Skeletal muscle tissue (tissue), 3 donors: ENCODE measurements at regions not wholly inside any gene's neighbourhood (a gene's known extent, or its start where the extent isn't known, plus 50 kb on each side); places are given as distances from the start of the nearest gene placed in this dataset.

ENCODE experiments used
- H3K27ac ChIP-seq: one replicate; pipeline ENCODE4 v1.7.0; 2013; ENCODE audit warnings: mild to moderate bottlenecking, low read depth, low read length, inconsistent platforms
- H3K27me3 ChIP-seq, 3 donors: one replicate each; pipeline ENCODE4 v1.7.0; 2013; ENCODE audit warnings: low read length in 3 of 3; ENCODE audit not compliant: control insufficient read depth in 3 of 3, insufficient read depth in 3 of 3
- H3K36me3 ChIP-seq, 3 donors: one replicate each; pipeline ENCODE4 v1.7.0; 2013; ENCODE audit warnings: low read length in 3 of 3; ENCODE audit not compliant: control insufficient read depth in 3 of 3, insufficient read depth in 3 of 3
- H3K4me1 ChIP-seq, 3 donors: one replicate each; pipeline ENCODE4 v1.7.0; 2013; ENCODE audit warnings: low read length in 3 of 3, mild to moderate bottlenecking in 3 of 3; ENCODE audit not compliant: control insufficient read depth in 3 of 3, insufficient read depth in 3 of 3
- H3K4me3 ChIP-seq, 3 donors: one replicate each; pipeline ENCODE4 v1.7.0; 2013; ENCODE audit warnings: low read length in 3 of 3
- H3K9ac ChIP-seq, 3 donors: one replicate each; pipeline ENCODE4 v1.7.0; 2013; ENCODE audit warnings: low read length in 3 of 3, mild to moderate bottlenecking in 3 of 3, moderate library complexity in 2 of 3, low read depth in 1 of 3
- H3K9me3 ChIP-seq, 3 donors: one replicate each; pipeline ENCODE4 v1.7.0; 2013; ENCODE audit warnings: low read length in 3 of 3; ENCODE audit not compliant: control insufficient read depth in 3 of 3
- donor health status: Osteomylitis.

DNA sequence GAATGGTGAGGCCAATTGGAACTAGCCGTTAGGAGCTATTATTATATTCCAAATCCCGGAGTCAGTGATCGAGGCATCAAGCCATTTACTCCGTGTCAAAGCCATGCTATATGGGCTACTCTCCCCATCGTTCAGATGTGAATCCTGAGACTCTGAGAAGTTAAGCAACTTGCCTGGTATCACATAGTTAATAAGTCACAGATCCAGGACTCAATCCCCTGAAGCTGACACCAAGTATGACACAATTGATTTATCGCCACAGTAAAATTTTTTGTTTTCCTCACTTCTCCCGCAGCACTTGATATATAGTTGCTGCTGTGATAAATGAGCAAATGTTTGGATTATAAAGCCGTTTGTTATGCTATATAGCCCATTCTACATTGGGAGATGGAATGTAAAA, 50.8 kb upstream of the TSHZ2 start:
- Histone ChIP-seq H3K9me3 (no peaks in the 10 kb centered on the region), H3K27me3 (no peaks in the 10 kb centered on the region), H3K36me3 (no peaks in the 10 kb centered on the region), H3K27ac (no peak overlapping the region), H3K4me1 (no peaks in the 10 kb centered on the region), H3K4me3 (no peak overlapping the region), H3K9ac (no peak overlapping the region)

DNA sequence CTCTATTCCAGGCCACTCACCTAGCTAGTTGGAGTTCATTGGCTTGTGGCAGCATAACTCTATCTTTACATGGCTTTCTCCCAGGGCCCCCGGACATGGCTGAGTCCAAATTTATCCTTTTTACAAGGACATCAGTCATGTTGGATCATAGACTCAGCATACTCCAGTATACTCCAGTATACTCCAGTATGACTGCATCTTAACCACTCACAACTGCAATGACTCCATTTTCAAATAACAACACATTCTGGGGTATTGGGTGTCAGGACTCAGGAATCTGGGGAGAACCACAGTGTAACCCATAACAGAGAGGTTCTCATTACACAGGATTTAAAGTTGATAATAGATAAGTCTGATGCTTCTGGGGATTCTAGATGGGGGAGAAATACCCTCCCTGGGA, 53.8 kb upstream of the TSHZ2 start:
- Histone ChIP-seq H3K4me3 (no peak overlapping the region), H3K36me3 (no peaks in the 10 kb centered on the region), H3K9ac (no peak overlapping the region), H3K27ac (no peak overlapping the region), H3K4me1 (no peaks in the 10 kb centered on the region), H3K27me3 (no peaks in the 10 kb centered on the region), H3K9me3 (peaks cover 0 to 4% (median 0%) of the 10 kb centered on the region in 3 donors)

DNA sequence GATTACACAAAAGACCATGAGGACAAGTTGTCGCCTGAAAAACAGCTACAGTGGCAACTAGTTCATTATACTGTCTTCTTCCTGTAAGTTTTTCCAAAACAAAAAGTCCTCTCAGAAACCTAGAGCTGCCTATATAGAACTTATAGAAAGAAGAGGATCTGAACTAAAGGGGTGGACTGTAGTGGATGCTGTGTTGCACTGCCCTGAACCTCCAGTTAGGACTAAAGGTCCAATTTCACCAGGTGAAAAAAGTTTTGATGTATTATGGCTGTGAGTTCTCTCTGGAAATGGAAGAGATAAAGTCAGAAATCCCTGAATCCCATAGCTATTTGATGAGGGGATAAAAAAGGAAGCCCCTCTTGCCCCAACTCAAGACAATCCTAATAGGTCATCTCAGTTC, 56.6 kb upstream of the TSHZ2 start:
- no peaks in the 10 kb centered on the region for H3K36me3 ChIP-seq
- no peak overlapping the region for H3K9ac ChIP-seq
- H3K4me3 ChIP-seq = no peak overlapping the region
- H3K27ac ChIP-seq = no peak overlapping the region
- no peaks in the 10 kb centered on the region for H3K4me1 ChIP-seq
- no peaks in the 10 kb centered on the region for H3K27me3 ChIP-seq
- H3K9me3 ChIP-seq = peaks cover 0 to 4% (median 0%) of the 10 kb centered on the region in 3 donors

DNA sequence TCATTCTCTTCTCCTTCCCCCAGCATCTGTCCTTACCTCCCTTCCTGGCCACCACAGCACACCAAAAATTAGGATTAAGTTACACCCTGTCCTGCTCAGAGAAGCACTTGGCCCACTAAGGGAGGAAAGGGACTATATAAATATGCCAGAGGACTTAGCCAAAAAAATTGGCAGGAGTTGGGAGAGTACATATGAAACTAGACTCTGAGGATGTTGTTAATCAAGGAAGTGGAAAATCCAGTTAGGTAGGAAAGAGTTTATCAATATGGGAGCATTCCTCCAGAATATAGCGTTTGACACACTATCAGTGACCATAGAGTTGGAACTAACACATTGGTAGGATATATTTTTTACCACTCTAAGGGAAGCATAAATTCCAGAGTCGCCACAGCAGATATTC, 57.3 kb upstream of the TSHZ2 start:
- no peaks in the 10 kb centered on the region for H3K36me3 ChIP-seq
- no peaks in the 10 kb centered on the region for H3K4me1 ChIP-seq
- H3K27ac ChIP-seq = no peak overlapping the region
- H3K4me3 ChIP-seq = no peak overlapping the region
- no peak overlapping the region for H3K9ac ChIP-seq
- no peaks in the 10 kb centered on the region for H3K27me3 ChIP-seq
- H3K9me3 ChIP-seq = peaks cover 0 to 4% (median 0%) of the 10 kb centered on the region in 3 donors

DNA sequence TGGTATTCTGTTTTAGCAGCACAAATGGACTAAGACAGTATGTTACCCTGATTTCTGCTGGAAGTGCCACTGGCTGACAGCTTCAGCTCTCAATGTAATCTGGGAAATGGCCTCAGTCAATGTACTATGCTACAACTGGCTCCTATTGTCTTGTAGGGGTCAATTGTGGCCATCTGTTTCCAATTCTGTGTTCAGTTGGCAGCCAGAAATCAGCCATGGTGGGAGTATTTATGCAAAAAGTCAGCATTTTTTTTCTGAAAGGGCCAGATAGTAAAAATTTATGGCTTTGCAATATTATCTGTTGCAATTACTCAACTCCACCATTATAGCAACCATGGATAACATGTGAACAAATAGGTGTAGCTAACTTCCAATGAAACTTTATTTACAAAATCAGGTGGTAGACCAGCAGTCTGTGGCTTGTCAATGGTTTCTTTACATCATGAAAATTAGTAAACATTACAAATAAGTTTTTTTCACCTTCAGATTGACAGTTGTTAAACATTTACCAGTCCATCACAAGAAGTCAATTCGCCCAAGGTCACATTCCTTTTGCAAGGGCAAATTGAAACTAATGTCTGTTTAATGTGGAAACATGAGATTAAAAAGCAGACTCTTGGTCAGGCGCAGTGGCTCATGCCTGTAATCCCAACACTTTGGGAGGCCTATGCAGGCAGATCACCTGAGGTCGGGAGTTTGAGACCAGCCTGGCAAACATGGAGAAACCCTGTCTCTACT, 58.3 kb upstream of the TSHZ2 start:
- Histone ChIP-seq H3K36me3 (no peaks in the 10 kb centered on the region), H3K9ac (no peak overlapping the region), H3K27me3 (no peaks in the 10 kb centered on the region), H3K4me1 (no peaks in the 10 kb centered on the region), H3K27ac (no peak overlapping the region), H3K4me3 (no peak overlapping the region), H3K9me3 (peaks cover 0 to 4% (median 0%) of the 10 kb centered on the region in 3 donors)

DNA sequence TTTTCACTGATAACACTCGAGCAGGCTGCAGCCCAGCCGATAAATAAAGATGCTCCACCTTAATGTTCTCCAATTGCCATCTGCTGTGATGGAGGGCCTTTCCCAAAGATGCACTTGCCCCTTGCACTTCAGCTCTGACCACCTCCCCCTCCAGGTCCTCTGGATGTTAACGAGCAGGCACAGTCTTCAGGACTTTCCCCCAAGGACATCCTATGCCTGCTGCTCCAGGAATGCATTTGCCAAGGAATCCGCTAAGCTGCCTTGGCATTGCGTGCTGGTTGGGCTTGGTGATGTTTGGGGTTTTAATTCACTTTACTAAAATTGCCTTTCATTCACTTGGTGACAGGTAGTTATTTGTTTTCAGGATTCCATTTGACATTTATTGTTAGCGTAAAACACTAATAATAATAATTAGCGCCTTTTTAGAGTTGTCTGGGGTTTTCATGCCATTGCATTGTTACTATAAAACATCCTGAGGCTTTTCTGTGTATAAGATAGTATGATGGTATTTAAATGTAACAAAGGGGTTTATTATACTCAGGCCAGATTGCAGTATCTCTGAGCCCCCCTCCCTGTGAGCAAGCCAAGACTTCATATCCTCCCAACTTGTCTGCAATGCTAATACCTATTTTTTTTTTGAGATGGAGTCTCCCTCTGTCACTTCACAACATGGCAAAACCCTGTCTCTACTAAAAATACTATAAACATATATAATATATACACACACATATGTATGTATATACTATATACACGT, 66.7 kb upstream of the TSHZ2 start:
- H3K4me3 ChIP-seq = no peak overlapping the region
- H3K27ac ChIP-seq = no peak overlapping the region
- no peaks in the 10 kb centered on the region for H3K36me3 ChIP-seq
- H3K4me1 ChIP-seq = no peaks in the 10 kb centered on the region
- peaks cover 0 to 5% (median 0%) of the 10 kb centered on the region in 3 donors for H3K27me3 ChIP-seq
- H3K9me3 ChIP-seq = no peaks in the 10 kb centered on the region
- H3K9ac ChIP-seq = no peak overlapping the region

DNA sequence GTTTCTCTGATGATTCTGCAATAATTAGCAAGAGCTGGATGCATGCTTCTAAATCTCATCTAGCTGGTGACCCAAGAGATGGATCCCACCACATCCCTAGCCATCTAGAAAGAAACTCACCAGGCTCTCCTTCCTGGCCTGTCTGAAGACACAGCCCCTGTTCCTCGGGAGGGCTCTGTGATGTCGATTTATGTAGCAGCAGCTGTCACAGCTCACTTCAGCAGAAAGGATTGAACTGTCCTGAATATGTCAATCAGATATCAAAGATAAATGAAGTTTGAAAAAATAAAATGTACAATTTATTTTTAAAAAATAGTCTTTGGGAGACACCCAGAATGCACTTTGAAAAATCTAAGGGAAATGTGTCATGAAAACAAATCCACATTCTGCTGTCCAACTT, 67.3 kb upstream of the TSHZ2 start:
- Histone ChIP-seq H3K9me3 (no peaks in the 10 kb centered on the region), H3K4me1 (no peaks in the 10 kb centered on the region), H3K4me3 (no peak overlapping the region), H3K27me3 (peaks cover 0 to 5% (median 0%) of the 10 kb centered on the region in 3 donors), H3K36me3 (no peaks in the 10 kb centered on the region), H3K9ac (no peak overlapping the region), H3K27ac (no peak overlapping the region)

DNA sequence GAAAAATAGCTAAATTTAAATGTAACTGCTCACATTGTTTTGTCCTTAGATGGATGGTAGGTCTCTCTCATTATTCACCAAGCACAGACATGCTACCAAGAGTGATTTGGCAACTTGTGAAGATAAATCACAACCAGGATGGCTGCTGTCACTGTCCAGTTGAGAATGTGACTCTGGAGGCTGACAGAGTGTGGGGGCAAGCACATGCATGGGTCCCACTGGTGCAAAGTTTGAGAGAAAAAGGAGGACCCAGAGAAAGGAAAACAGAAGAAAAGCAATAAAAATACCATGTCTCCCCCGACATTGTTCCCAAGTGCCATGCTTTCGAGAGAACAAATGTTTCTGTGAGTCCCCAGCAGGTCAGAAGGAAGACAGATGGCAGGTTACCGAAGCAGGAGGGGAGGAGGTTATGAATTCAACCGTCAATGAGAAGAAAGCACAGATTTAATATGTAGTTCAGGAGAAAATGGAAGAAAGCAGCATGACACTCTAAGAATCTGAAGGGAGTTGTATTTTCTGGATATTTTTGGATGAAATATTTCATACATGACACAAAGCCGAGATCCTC, 73.0 kb upstream of the TSHZ2 start:
- no peak overlapping the region for H3K4me3 ChIP-seq
- H3K9me3 ChIP-seq = no peaks in the 10 kb centered on the region
- H3K27me3 ChIP-seq = peaks cover 0 to 3% (median 0%) of the 10 kb centered on the region in 3 donors
- no peak overlapping the region for H3K27ac ChIP-seq
- no peak overlapping the region for H3K9ac ChIP-seq
- no peaks in the 10 kb centered on the region for H3K4me1 ChIP-seq
- H3K36me3 ChIP-seq = no peaks in the 10 kb centered on the region

DNA sequence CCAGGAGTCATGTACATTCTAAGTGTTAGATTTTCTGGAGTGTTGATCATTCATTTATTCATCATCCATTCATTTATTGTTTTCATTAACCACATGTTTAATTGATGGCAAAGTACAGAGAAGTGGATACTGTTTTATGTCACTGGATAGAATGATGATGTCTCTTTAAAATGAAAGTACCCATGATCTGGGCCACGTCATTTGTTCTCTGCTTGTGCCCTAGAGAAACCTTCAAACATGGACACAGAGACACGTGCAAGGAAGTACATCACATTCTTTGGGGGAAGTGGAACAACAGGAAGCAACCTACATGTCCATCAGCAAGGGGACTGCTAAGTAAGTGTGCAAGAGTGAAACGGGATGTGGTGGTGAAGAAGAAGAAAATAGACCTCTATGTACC, 75.8 kb upstream of the TSHZ2 start:
- Histone ChIP-seq H3K27me3 (no peaks in the 10 kb centered on the region), H3K27ac (no peak overlapping the region), H3K36me3 (no peaks in the 10 kb centered on the region), H3K9me3 (no peaks in the 10 kb centered on the region), H3K4me3 (no peak overlapping the region), H3K4me1 (no peaks in the 10 kb centered on the region), H3K9ac (no peak overlapping the region)

DNA sequence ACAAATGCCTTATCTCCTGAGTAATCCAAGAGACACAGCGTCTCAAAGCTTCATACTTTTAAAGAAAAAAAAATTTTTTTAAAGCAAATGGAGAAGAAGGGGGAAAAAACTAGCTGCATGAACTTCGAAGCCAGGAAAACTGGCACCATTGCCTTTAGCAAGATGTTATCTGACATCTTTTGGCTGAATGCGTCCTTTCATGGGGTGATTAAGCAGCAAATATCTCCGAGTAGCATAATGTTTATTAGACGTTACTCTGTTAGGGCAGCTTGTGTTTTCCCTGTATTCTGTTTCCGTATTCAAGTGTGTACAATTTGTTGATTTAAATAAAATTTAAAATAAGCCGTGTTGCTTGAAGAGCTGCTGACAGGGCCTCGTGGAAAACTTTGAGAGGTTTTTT, 76.5 kb upstream of the TSHZ2 start:
- Histone ChIP-seq H3K27ac (no peak overlapping the region), H3K4me3 (no peak overlapping the region)

More for the DNA sequence above, 76.5 kb upstream of the TSHZ2 start:
- H3K4me1 ChIP-seq = no peaks in the 10 kb centered on the region
- H3K9me3 ChIP-seq = no peaks in the 10 kb centered on the region
- H3K27me3 ChIP-seq = no peaks in the 10 kb centered on the region
- H3K36me3 ChIP-seq = no peaks in the 10 kb centered on the region
- no peak overlapping the region for H3K9ac ChIP-seq
